Hepatocyte (in vitro differentiated cells): ENCODE measurements at regions not wholly inside any gene's neighbourhood (a gene's known extent, or its start where the extent isn't known, plus 50 kb on each side); places are given as distances from the start of the nearest gene placed in this dataset.

Experiments used
- CTCF ChIP-seq: fragments of 200-600 bp; sonication (generic); IDR thresholded peaks from 2 replicates; pipeline ENCODE4 v1.5.1; 2016; ENCODE audit warnings: antibody characterized with exemption, mild to moderate bottlenecking; ENCODE audit not compliant: poor library complexity
- EZH2 ChIP-seq: fragments of 200-600 bp; sonication (generic); IDR thresholded peaks from 2 replicates; pipeline ENCODE4 v1.6.1; 2016; ENCODE audit warnings: antibody characterized with exemption, mild to moderate bottlenecking, borderline replicate concordance

- TF ChIP-seq EZH2 (no peak), CTCF (no peak)
Observed at GRCh38 chr3:35215525-35216500, 423.5 kb upstream of the ARPP21 start.
